KBM-7 (cell line): ENCODE measurements at regions not wholly inside any gene's neighbourhood (a gene's known extent, or its start where the extent isn't known, plus 50 kb on each side); places are given as distances from the start of the nearest gene placed in this dataset.
A peak's percentile ranks its signal among the peaks of the same experiment; 100 is the strongest.
"Not testable (repeated sequence)": the region's sequence is repeated elsewhere in the genome, so short reads cannot be mapped to it uniquely, and the experiment has no call there.

Experiments
- DNase-seq: peaks from one replicate; pipeline ENCODE4 v3.0.0-alpha.2; 2015
- in situ Hi-C: fragments of 300-500 bp; cut with MboI; formaldehyde crosslinking; loops from 2 replicates; pipeline ENCODE4 v1.14.3; 2020; ENCODE audit warnings: low sequenced_read_pairs, low pct_unique_long_range_greater_than_20kb, mixed read lengths

DNA sequence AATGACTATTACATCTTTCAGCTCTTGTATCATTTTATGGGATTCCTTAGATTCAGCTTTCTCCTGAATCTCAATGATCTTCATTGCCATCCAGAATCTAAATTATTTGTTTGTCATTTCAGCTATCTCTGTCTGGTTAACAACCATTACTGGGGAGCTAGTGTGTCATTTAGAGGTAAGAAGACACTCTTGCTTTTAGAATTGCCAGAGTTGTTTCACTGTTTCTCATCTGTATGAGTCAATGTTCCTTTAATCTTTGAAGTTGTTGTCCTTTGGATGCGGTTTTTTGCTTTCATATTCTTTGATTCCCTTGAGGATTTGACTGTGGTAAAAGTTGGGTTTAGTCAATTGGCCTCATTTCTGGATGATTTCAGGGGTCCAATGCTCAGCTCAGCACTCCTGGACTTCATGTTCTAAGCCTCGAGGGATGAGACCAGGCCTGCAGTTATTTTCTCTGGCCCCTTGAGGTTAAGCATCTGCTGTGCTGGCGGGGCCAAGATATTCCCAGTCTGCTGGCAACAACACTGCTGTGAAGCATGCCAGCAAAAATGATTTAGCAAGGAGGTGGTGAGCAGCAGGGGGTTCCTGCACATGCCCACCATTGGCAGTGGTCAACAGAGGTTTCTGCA, 102.4 kb upstream of the PCSK5 start:
- DNase-seq: no peak
- in situ Hi-C loops: no loop called here

DNA sequence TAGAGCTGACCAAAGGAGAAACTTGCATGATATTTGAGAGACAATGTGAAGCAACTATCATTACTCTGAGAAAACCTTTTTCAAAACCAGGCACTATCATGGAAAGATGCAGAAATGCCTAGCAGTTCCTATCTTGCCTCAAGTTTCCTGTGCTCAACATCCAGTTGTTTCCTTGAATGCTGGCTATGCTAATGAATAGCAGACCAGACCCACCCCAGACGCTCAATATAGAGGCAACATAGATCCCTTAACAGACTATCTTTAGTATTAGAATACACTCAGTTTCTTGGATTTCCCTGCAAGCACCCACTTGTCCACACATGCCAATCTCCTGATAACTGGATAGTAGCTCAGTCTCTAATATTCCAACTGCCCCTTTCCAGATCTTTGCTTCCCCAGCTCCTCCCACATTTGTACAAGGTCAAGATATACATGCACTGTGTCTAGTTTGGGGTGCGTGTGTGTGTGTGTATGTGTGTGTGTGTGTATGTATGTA, 93.3 kb upstream of the PCSK5 start:
- in situ Hi-C loops: no loop called here
- no peak for DNase-seq

DNA sequence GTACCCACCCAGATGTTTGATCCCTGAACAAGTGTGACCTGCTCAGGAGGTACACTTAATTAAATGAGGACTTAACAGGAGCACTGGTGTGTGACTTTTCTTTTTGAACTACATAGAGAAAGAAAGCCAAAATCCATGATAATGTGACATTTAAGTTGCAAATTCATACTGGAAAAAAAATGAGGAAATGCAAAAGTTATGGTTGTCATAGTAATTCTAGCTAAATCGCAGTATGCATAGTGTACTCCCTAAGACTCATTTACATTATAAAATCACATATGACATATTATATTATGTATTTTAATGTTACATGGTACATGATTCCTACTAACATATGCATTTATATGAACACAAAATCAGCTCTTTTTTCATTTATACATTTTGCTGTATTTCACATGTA, 92.0 kb upstream of the PCSK5 start:
- no peak for DNase-seq
- in situ Hi-C loops: no loop called here

DNA sequence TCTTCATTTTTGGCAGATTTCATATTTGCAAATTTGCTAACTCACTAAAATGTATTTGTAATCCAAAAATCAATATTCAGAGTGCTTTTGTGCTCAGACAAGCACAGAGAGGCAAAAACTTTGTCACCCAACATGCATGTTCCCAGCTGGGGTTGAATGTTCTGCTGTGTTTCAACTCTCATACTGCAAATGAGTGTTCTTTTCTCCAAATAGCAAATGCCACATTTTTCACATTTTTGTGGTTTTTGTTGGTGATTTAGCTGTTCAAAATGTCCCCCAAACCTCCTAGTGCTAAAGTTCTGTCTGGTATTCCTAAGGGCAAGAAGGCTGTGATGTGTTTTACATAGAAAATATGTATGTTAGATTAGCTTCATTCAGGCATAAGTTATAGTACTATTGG, 87.3 kb upstream of the PCSK5 start:
- DNase-seq: no peak
- in situ Hi-C loops: no loop called here

DNA sequence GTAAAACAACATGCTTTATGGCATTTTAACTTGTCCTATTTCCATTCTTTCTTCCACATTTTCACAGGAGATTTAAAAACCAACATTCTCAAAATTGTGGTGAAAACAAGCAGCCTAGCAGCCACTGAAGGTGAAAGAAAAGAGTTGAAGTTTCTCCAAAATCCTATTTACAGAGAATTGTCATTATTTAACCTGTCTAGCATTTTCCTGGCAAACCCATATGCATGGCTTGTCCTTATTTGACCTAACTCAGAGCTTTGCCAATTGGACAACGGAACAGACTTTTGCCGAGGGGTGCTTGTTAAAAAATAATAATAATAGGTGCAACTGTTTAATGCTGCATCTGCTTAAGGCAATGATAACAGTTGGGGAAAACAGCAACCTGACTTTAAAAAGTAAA, 80.4 kb upstream of the PCSK5 start:
- in situ Hi-C loops: no loop called here
- DNase-seq: no peak

DNA sequence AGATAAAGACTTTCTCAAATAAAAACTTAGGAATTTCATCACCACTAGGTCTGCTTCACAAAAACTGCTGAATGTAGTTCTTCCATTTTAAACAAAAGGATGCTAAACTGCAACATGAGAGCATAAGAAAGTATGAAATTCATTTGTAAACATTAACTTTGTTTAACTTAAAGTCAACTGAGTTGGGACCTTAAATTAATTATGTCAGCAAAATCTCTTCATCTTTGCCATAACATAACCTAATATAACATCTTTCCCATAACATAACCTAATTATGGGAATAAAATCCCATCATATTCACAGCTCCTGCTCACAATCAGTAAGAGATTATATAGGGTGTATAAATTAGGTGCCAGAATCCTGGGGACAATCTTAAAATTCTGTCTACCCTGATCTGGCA, 78.8 kb upstream of the PCSK5 start:
- in situ Hi-C loops: no loop called here

DNA sequence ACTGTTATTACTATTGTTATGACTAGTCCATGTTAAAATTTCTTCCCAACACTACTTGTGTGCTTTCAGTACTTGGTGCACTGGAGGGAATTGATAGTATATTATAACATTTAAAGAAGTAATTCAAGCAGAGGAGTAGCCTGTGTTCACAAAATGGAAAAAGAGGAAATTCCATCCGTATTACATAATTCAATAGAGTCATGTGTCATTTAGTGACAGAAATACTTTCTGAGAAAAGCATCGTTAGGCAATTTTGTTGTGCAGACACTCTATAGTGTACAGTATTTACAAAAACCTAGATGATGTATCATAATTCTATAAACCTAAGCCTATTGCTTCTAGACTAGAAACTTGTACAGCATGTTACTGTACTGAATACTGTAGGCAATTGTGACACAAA, 78.3 kb upstream of the PCSK5 start:
- peak; percentile 2 for DNase-seq
- in situ Hi-C loops: no loop called here

More for the DNA sequence above, 78.8 kb upstream of the PCSK5 start:
- no peak for DNase-seq

DNA sequence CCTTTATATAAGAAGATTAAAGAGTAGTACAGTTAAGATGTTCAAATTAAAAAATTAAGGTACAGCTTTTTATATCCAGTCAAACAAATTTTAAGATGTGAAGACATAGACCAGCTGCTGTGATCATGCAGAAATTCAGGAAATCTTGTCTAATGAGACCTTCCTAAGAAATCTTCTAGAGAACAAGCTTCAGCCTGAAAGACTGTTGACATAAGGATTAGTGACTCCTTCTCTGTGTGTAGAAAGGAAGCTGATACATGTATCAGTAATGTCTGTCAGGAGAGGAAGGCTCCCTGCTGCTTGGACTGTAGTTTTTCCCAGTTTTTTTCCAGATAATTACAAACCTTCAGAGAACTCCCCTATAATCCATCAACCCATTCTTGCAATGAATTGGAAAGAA, 75.8 kb upstream of the PCSK5 start:
- in situ Hi-C loops: no loop called here
- DNase-seq: no peak

DNA sequence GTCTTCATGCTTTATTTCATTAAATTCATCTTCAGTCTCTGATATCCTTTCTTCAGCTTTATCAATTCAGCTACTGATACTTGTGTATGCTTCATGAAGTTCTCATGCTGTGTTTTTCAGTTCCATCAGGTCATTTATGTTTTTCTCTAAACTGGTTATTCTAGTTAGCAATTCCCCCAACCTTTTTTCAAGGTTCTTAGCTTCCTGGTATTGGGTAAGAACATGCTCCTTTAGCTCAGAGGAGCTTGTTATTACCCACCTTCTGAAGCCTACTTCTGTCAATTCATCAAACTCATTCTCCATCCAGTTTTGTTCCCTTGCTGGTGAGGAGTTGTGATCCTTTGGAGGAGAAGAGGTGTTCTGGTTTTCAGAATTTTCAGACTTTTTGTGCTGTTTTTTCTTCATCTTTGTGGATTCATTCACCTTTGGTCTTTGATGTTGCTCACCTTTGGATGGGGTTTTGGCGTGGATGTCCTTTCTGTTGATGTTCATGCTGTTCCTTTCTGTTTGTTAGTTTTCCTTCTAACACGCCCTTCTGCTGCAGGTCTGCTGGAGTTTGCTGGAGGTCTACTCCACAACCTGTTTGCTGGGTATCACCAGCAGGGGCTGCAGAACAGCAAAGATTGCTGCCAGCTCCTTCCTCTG, 69.9 kb upstream of the PCSK5 start:
- in situ Hi-C loops, DNase-seq: not testable (repeated sequence)

DNA sequence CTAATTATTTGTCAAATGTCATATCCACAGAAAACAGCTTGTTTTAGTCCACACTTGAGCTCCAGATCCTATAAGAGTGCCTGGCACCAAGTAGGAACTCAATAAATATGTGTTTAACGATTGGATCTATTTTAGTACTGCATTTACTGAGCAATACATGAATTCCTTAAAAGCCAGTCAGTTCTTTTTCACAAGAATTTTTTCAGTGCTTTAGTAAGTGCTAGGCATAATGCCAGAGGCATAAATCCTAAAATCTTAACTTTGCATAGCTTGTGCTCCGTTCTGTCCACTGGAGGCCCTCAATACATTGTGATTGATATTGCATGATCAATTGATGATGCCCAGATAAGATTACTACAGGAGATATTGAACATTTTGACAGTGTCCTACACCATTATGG, 67.3 kb upstream of the PCSK5 start:
- in situ Hi-C loops: no loop called here
- DNase-seq: no peak

DNA sequence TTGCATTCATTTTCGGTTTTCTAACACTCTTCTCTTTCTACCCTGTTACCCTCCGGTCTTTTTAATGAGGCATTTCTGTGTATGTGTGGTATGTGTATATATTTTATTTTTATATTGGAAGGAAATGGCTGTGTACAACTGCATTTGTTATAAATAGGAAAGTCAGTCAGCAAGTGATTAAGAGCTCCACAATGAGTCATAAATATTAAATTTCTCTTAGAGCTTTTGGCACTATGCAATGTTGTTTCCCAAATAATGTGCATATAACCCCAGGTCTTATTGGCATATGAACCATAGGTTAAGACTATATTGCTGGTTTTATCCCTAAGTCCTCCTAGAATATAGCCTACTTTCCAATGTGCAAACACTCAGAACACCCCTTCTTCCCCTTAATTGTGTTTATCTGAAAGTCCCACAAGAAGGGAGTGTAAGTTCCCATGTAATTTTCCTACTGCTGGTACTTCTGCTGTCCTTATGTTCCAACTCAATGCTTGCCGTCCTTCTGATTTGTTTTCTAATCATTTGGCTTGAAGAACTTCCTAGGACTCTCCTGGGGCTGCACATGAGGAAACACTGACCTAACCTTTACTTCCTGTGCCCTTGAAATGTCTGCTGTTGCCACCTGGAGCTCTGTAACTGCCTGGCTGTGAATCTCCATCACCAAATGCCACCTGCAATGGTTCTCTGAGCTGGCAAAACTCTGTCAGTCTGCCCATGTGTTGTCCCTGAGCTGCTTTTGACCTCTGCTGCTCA, 65.5 kb upstream of the PCSK5 start:
- in situ Hi-C loops: no loop called here
- DNase-seq: no peak

DNA sequence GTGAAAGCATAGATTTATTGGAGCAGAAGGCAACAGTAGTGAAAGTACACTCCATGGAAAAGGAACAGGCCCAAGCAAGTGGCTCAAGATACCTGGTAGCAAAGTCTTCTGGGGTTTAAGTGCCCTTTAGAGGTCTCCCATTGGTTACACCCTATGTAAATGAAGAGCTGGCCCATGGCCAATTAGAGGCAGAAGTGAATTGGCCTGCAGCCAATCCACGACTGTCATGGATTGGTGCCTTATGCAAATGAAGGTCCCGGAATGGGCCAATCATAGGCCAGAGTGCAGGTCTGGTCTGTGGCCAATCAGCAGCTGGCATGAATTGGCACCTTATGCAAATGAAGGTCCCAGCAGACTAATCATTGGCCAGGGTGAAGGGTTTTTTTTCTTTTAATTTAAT, 64.2 kb upstream of the PCSK5 start:
- in situ Hi-C loops: no loop called here
- DNase-seq: no peak

DNA sequence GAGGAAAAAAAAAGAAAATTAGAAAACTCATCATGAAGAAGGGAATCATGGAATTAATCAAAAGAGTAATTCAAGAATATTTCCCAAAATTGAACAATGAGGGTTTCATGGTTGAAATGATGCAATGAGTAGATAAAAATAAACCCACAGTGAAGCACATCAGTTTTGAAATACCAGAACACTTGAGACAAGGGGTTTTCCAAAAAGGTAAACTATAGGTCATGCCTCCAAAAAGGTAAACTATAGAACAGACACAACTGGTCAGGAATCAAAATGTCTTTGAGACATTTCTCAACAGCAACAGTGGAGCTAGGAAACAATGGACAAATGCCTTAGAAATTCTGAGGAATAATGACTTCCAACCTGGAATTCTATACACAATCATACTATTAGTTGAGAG, 60.2 kb upstream of the PCSK5 start:
- in situ Hi-C loops: no loop called here
- no peak for DNase-seq

DNA sequence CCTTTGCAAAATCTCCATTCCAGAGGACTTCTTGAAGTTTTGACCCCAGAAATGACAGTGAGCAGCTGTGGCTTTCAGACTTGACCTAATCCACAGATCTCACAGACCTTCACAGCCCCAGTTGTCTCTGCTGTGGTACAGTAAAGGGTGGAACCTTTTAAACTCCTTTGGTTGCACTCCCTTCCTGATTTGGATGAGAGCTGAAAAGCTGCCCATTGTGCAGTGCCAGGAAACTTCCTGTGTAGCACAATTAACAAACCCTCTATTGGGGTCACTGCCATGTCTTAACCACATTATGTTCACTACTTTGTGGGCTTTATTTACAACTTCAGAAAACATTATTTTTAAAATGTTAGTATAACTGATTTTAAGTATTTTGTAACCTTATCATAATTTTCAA, 56.7 kb upstream of the PCSK5 start:
- DNase-seq: no peak
- in situ Hi-C loops: no loop called here

DNA sequence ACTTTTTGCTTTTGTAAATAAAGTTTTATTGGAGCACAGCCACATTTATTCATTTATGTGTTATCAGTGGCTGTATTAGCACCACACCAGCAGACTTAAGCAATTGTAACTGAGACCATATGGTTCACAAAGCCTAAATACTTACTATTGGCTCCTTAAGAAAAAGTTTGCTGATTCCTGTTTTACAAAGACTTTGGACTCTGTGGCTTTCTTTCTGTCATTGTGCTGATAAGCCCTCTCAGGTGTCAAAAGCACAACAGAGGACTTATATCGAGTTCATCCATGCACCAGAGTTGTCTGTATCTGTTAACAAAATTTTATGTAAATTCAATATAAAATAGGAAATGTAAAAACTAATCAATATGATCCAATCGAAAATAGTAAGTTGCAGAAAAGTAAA, 55.6 kb upstream of the PCSK5 start:
- no peak for DNase-seq
- in situ Hi-C loops: no loop called here
